HG03521 (cell line): ENCODE measurements at regions not wholly inside any gene's neighbourhood (a gene's known extent, or its start where the extent isn't known, plus 50 kb on each side); places are given as distances from the start of the nearest gene placed in this dataset.

Experiments
- ATAC-seq: cut with Tn5 transposase; IDR thresholded peaks from one replicate; pipeline ENCODE4 v1.9.1; 2021; ENCODE audit warnings: mild to moderate bottlenecking, moderate library complexity; ENCODE audit not compliant: unreplicated experiment

- ATAC-seq = no peak
Measured at GRCh38 chrX:39377773-39378172, 576.5 kb downstream of the MID1IP1 start.

- no peak for ATAC-seq
Measured at GRCh38 chrX:39381422-39381821, 580.2 kb downstream of the MID1IP1 start.

- ATAC-seq = no peak
Measured at GRCh38 chrX:39384996-39385395, 583.7 kb downstream of the MID1IP1 start.

- no peak for ATAC-seq
Measured at GRCh38 chrX:39388730-39389129, 587.5 kb downstream of the MID1IP1 start.

GRCh38 chrX:39396358-39396995 is 595.2 kb downstream of the MID1IP1 start:
- ATAC-seq = no peak

- ATAC-seq = no peak
Measured at GRCh38 chrX:39397561-39398199, 596.4 kb downstream of the MID1IP1 start.

GRCh38 chrX:39398215-39398962 is 597.1 kb downstream of the MID1IP1 start:
- ATAC-seq = no peak

GRCh38 chrX:39398963-39399261 is 597.7 kb downstream of the MID1IP1 start:
- ATAC-seq = no peak

- ATAC-seq = no peak
Measured at GRCh38 chrX:39399387-39399786, 598.1 kb downstream of the MID1IP1 start.

- ATAC-seq = no peak
Measured at GRCh38 chrX:39401483-39402110, 600.3 kb downstream of the MID1IP1 start.

GRCh38 chrX:39402158-39402557 is 600.9 kb downstream of the MID1IP1 start:
- no peak for ATAC-seq

- no peak for ATAC-seq
Measured at GRCh38 chrX:39406799-39407198, 605.5 kb downstream of the MID1IP1 start.

GRCh38 chrX:39409246-39409917 is 608.1 kb downstream of the MID1IP1 start:
- ATAC-seq = no peak

- ATAC-seq = no peak
Measured at GRCh38 chrX:39414290-39414854, 613.1 kb downstream of the MID1IP1 start.

- ATAC-seq = no peak
Measured at GRCh38 chrX:39416547-39417260, 615.4 kb downstream of the MID1IP1 start.

- no peak for ATAC-seq
Measured at GRCh38 chrX:39418254-39418704, 617.0 kb downstream of the MID1IP1 start.

GRCh38 chrX:39418731-39419638 is 617.7 kb downstream of the MID1IP1 start:
- no peak for ATAC-seq

GRCh38 chrX:39421006-39421405 is 619.7 kb downstream of the MID1IP1 start:
- no peak for ATAC-seq

GRCh38 chrX:39425124-39425806 is 624.0 kb downstream of the MID1IP1 start:
- no peak for ATAC-seq
